Naive thymus-derived CD4-positive, alpha-beta T cell (primary cell): ENCODE measurements at regions not wholly inside any gene's neighbourhood (a gene's known extent, or its start where the extent isn't known, plus 50 kb on each side); places are given as distances from the start of the nearest gene placed in this dataset.
A peak's percentile ranks its signal among the peaks of the same experiment; 100 is the strongest.

Source experiments
- ATAC-seq: fragments of 150-1000 bp; cut with Tn5 transposase; 2 replicates; pipeline ENCODE4 v1.10.0; 2021; ENCODE audit warnings: mild to moderate bottlenecking, moderate library complexity
- CTCF ChIA-PET: fragments of 350-600 bp; sonication (Branson Sonifier 250); formaldehyde crosslinking; loops from one replicate; lab custom pipeline; 2021; ENCODE audit warnings: antibody characterized with exemption; lab: Charles Lee
- POLR2A ChIA-PET: fragments of 350-600 bp; sonication (Branson Sonifier 250); formaldehyde crosslinking; loops from one replicate; lab custom pipeline; 2021; ENCODE audit warnings: antibody characterized with exemption, inconsistent platforms; lab: Charles Lee
- DNase-seq, 9 donors: peaks; one replicate each; pipeline versions ENCODE4 v3.0.0 to v3.0.0-alpha.2; 2020 to 2022; ENCODE audit warnings: mixed read lengths in 1 of 9
- H3K27ac ChIP-seq: one replicate; pipeline ENCODE4 v1.7.0; 2013; ENCODE audit warnings: mild to moderate bottlenecking, low read depth, low read length, moderate library complexity
- H3K27me3 ChIP-seq, 2 donors: one replicate each; pipeline ENCODE4 v1.7.0; 2013; ENCODE audit warnings: low read length in 2 of 2, mild to moderate bottlenecking in 2 of 2, moderate library complexity in 2 of 2; ENCODE audit not compliant: control insufficient read depth in 2 of 2, insufficient read depth in 2 of 2
- H3K36me3 ChIP-seq, 3 experiments: 1 replicate in 2 of 3; 2 replicates in 1 of 3; pipeline ENCODE4 v1.7.0; 2013; ENCODE audit warnings: low read length in 3 of 3, mild to moderate bottlenecking in 3 of 3, moderate library complexity in 1 of 3; ENCODE audit not compliant: insufficient read depth in 3 of 3, control insufficient read depth in 2 of 3
- H3K4me1 ChIP-seq, 2 donors: one replicate each; pipeline ENCODE4 v1.7.0; 2013; ENCODE audit warnings: low read length in 2 of 2, mild to moderate bottlenecking in 2 of 2, moderate library complexity in 1 of 2; ENCODE audit not compliant: control insufficient read depth in 2 of 2, insufficient read depth in 2 of 2
- H3K4me3 ChIP-seq: 2 replicates; pipeline ENCODE4 v1.7.0; 2013; ENCODE audit warnings: mild to moderate bottlenecking, low read length
- H3K9me3 ChIP-seq, 3 experiments: 1 replicate in 2 of 3; 2 replicates in 1 of 3; pipeline ENCODE4 v1.7.0; 2013; ENCODE audit warnings: low read length in 3 of 3; ENCODE audit not compliant: control insufficient read depth in 2 of 3
- H3K27ac Mint-ChIP-seq, 9 donors: one replicate each; pipeline ENCODE4 v1.8.0; 2020 to 2022; ENCODE audit warnings: mixed read lengths in 9 of 9, mild to moderate bottlenecking in 8 of 9, moderate library complexity in 5 of 9, inconsistent platforms in 2 of 9
- H3K27me3 Mint-ChIP-seq, 5 donors: one replicate each; pipeline ENCODE4 v1.8.0; 2021 to 2022; ENCODE audit warnings: mixed read lengths in 5 of 5, mild to moderate bottlenecking in 1 of 5
- H3K36me3 Mint-ChIP-seq, 5 donors: one replicate each; pipeline ENCODE4 v1.8.0; 2020 to 2022; ENCODE audit warnings: mixed read lengths in 5 of 5, mild to moderate bottlenecking in 3 of 5, inconsistent platforms in 1 of 5
- H3K4me1 Mint-ChIP-seq, 7 donors: one replicate each; pipeline ENCODE4 v1.8.0; 2020 to 2022; ENCODE audit warnings: mixed read lengths in 7 of 7, mild to moderate bottlenecking in 3 of 7, inconsistent platforms in 1 of 7
- H3K4me3 Mint-ChIP-seq, 10 donors: one replicate each; pipeline ENCODE4 v1.8.0; 2020 to 2022; ENCODE audit warnings: mild to moderate bottlenecking in 10 of 10, mixed read lengths in 10 of 10, moderate library complexity in 6 of 10, inconsistent platforms in 2 of 10
- H3K9me3 Mint-ChIP-seq, 11 donors: one replicate each; pipeline ENCODE4 v1.8.0; 2020 to 2022; ENCODE audit warnings: mixed read lengths in 11 of 11, mild to moderate bottlenecking in 4 of 11, inconsistent platforms in 1 of 11, moderate library complexity in 1 of 11
- intact Hi-C, 2 donors: fragments of 100-400 bp; cut with micrococcal nuclease; formaldehyde crosslinking; loops; one replicate each; pipeline ENCODE4 v1.15.1; 2023

GRCh38 chrX:39627257-39627656 is 470.5 kb downstream of the BCOR start:
- no peaks in the 10 kb centered on the region for H3K9me3 ChIP-seq
- H3K36me3 Mint-ChIP-seq = peaks cover 0 to 4% (median 0%) of the 10 kb centered on the region in 5 donors
- ATAC-seq (no peak), DNase-seq (no peak)
- no peaks in the 10 kb centered on the region for H3K4me1 ChIP-seq
- H3K36me3 ChIP-seq = no peaks in the 10 kb centered on the region
- peaks cover 10 to 26% (median 17%) of the 10 kb centered on the region in 7 donors for H3K4me1 Mint-ChIP-seq
- H3K27me3 ChIP-seq = no peaks in the 10 kb centered on the region
- no peak overlapping the region for H3K4me3 ChIP-seq
- H3K27ac Mint-ChIP-seq = peak overlapping the region in 2 of 9 donors; percentile 18 to 28
- H3K9me3 Mint-ChIP-seq = peaks cover 0 to 11% (median 0%) of the 10 kb centered on the region in 11 donors
- CTCF ChIA-PET = no interaction called here
- H3K27ac ChIP-seq = no peak overlapping the region
- H3K4me3 Mint-ChIP-seq = no peak overlapping the region
- intact Hi-C loops = no loop called here
- H3K27me3 Mint-ChIP-seq = peaks cover 0 to 3% (median 0%) of the 10 kb centered on the region in 5 donors
- POLR2A ChIA-PET = no interaction called here

GRCh38 chrX:39629001-39629400 is 468.8 kb downstream of the BCOR start:
- no peaks in the 10 kb centered on the region for H3K4me1 ChIP-seq
- H3K27me3 ChIP-seq = no peaks in the 10 kb centered on the region
- POLR2A ChIA-PET = no interaction called here
- Mint-ChIP-seq H3K9me3 (peaks cover 0 to 6% (median 0%) of the 10 kb centered on the region in 11 donors), H3K27ac (no peak overlapping the region), H3K4me3 (no peak overlapping the region), H3K4me1 (peaks cover 10 to 26% (median 17%) of the 10 kb centered on the region in 7 donors), H3K27me3 (peaks cover 0 to 3% (median 0%) of the 10 kb centered on the region in 5 donors), H3K36me3 (peaks cover 0 to 4% (median 0%) of the 10 kb centered on the region in 5 donors)
- H3K36me3 ChIP-seq = no peaks in the 10 kb centered on the region
- CTCF ChIA-PET = no interaction called here
- DNase-seq (no peak), ATAC-seq (no peak)
- H3K27ac ChIP-seq = no peak overlapping the region
- H3K4me3 ChIP-seq = no peak overlapping the region
- intact Hi-C loops = no loop called here
- H3K9me3 ChIP-seq = no peaks in the 10 kb centered on the region

- Histone ChIP-seq H3K4me3 (no peak overlapping the region), H3K9me3 (no peaks in the 10 kb centered on the region), H3K4me1 (no peaks in the 10 kb centered on the region), H3K36me3 (no peaks in the 10 kb centered on the region), H3K27me3 (no peaks in the 10 kb centered on the region), H3K27ac (no peak overlapping the region)
- intact Hi-C loops = no loop called here
- DNase-seq (no peak), ATAC-seq (no peak)
- ChIA-PET CTCF (interaction anchor here (0.8 kb wide), 1 partner anchor 11 kb away, joined by 4 read pairs; no protein-coding TSS in a partner anchor), POLR2A (no interaction called here)
- peaks cover 10 to 26% (median 17%) of the 10 kb centered on the region in 7 donors for H3K4me1 Mint-ChIP-seq
- no peaks in the 10 kb centered on the region for H3K36me3 Mint-ChIP-seq
- H3K27me3 Mint-ChIP-seq = no peaks in the 10 kb centered on the region
- H3K27ac Mint-ChIP-seq = peak overlapping the region in 3 of 9 donors; percentile 17 to 72 (median 38)
- H3K4me3 Mint-ChIP-seq = peak overlapping the region in 1 of 10 donors; percentile 12
- H3K9me3 Mint-ChIP-seq = no peaks in the 10 kb centered on the region
Measured at GRCh38 chrX:39630344-39630743, 467.4 kb downstream of the BCOR start.

- CTCF ChIA-PET = no interaction called here
- Histone ChIP-seq H3K27ac (no peak overlapping the region), H3K36me3 (no peaks in the 10 kb centered on the region), H3K9me3 (no peaks in the 10 kb centered on the region), H3K27me3 (no peaks in the 10 kb centered on the region), H3K4me3 (no peak overlapping the region), H3K4me1 (no peaks in the 10 kb centered on the region)
- H3K9me3 Mint-ChIP-seq = no peaks in the 10 kb centered on the region
- H3K4me3 Mint-ChIP-seq = no peak overlapping the region
- intact Hi-C loops = no loop called here
- DNase-seq (no peak), ATAC-seq (no peak)
- POLR2A ChIA-PET = no interaction called here
- H3K4me1 Mint-ChIP-seq = peaks cover 7 to 23% (median 14%) of the 10 kb centered on the region in 7 donors
- peak overlapping the region in 1 of 9 donors; percentile 72 for H3K27ac Mint-ChIP-seq
- no peaks in the 10 kb centered on the region for H3K27me3 Mint-ChIP-seq
- no peaks in the 10 kb centered on the region for H3K36me3 Mint-ChIP-seq
Measured at GRCh38 chrX:39631276-39632229, 466.2 kb downstream of the BCOR start.

- DNase-seq (no peak), ATAC-seq (no peak)
- no peaks in the 10 kb centered on the region for H3K27me3 ChIP-seq
- Mint-ChIP-seq H3K4me3 (no peak overlapping the region), H3K36me3 (no peaks in the 10 kb centered on the region), H3K9me3 (peaks cover 0 to 2% (median 0%) of the 10 kb centered on the region in 11 donors), H3K27me3 (no peaks in the 10 kb centered on the region), H3K4me1 (peaks cover 0 to 14% (median 9%) of the 10 kb centered on the region in 7 donors), H3K27ac (no peak overlapping the region)
- intact Hi-C loops = no loop called here
- ChIA-PET POLR2A (no interaction called here), CTCF (no interaction called here)
- no peaks in the 10 kb centered on the region for H3K9me3 ChIP-seq
- no peak overlapping the region for H3K4me3 ChIP-seq
- H3K4me1 ChIP-seq = no peaks in the 10 kb centered on the region
- no peaks in the 10 kb centered on the region for H3K36me3 ChIP-seq
- no peak overlapping the region for H3K27ac ChIP-seq
Measured at GRCh38 chrX:39633293-39633692, 464.5 kb downstream of the BCOR start.

GRCh38 chrX:39636481-39636880 is 461.3 kb downstream of the BCOR start:
- ATAC-seq (no peak), DNase-seq (no peak)
- Histone ChIP-seq H3K27me3 (no peaks in the 10 kb centered on the region), H3K36me3 (no peaks in the 10 kb centered on the region), H3K9me3 (no peaks in the 10 kb centered on the region), H3K27ac (no peak overlapping the region), H3K4me3 (no peak overlapping the region), H3K4me1 (no peaks in the 10 kb centered on the region)
- Mint-ChIP-seq H3K4me1 (peaks cover 0 to 2% (median 0%) of the 10 kb centered on the region in 7 donors), H3K9me3 (peaks cover 0 to 4% (median 0%) of the 10 kb centered on the region in 11 donors), H3K36me3 (no peaks in the 10 kb centered on the region), H3K4me3 (no peak overlapping the region), H3K27me3 (no peaks in the 10 kb centered on the region), H3K27ac (no peak overlapping the region)
- ChIA-PET POLR2A (no interaction called here), CTCF (no interaction called here)
- intact Hi-C loops = no loop called here
